Thyroid gland (tissue), 4 donors: ENCODE measurements at regions not wholly inside any gene's neighbourhood (a gene's known extent, or its start where the extent isn't known, plus 50 kb on each side); places are given as distances from the start of the nearest gene placed in this dataset.

Source experiments
- DNase-seq, 2 donors: peaks; one replicate each; pipeline ENCODE4 v3.0.0-alpha.2; 2019
- H3K27ac ChIP-seq, 3 donors: fragments of 200-600 bp; sonication (generic); 1 replicate in 2 of 3; 2 replicates in 1 of 3; pipeline ENCODE4 v1.5.1; 2016 to 2019; ENCODE audit warnings: mild to moderate bottlenecking in 1 of 3, moderate library complexity in 1 of 3
- H3K27me3 ChIP-seq: fragments of 200-600 bp; sonication (generic); one replicate; pipeline ENCODE4 v1.5.1; 2019
- H3K36me3 ChIP-seq, 2 donors: fragments of 200-600 bp; sonication (generic); one replicate each; pipeline ENCODE4 v1.5.1; 2016 to 2019
- H3K4me1 ChIP-seq, 2 donors: fragments of 200-600 bp; sonication (generic); one replicate each; pipeline ENCODE4 v1.5.1; 2017 to 2019
- H3K4me3 ChIP-seq, 3 donors: fragments of 200-600 bp; sonication (generic); replicated peaks in 1 of 3; 1 replicate in 2 of 3; 2 replicates in 1 of 3; pipeline ENCODE4 v1.5.1; 2016; ENCODE audit warnings: mild to moderate bottlenecking in 1 of 3
- H3K9me3 ChIP-seq: fragments of 200-600 bp; sonication (generic); one replicate; pipeline ENCODE4 v1.5.1; 2017
- CTCF ChIP-seq, 6 experiments: fragments of 200-600 bp in 3 of 6; fragments of 450-650 bp in 3 of 6; sonication (generic) in 3 of 6; IDR thresholded peaks; one replicate each; pipeline ENCODE4 v1.5.1; 2016 to 2019; ENCODE audit warnings: antibody characterized with exemption in 6 of 6, mild to moderate bottlenecking in 2 of 6, inconsistent platforms in 1 of 6, moderate library complexity in 1 of 6
- POLR2A ChIP-seq, 2 donors: fragments of 450-650 bp; IDR thresholded peaks; one replicate each; pipeline ENCODE4 v1.6.1; 2017; ENCODE audit warnings: antibody characterized with exemption in 2 of 2, mild to moderate bottlenecking in 2 of 2, moderate library complexity in 1 of 2
- WGBS, 2 donors: methylation state at CpG; one replicate each; pipeline ENCODE4 v1.1.5; 2017; 5-methylcytosine and 5-hydroxymethylcytosine counted together
- intact Hi-C: fragments of 100-400 bp; cut with DNase I; formaldehyde crosslinking; loops from one replicate; pipeline ENCODE4 v1.15.1; 2023

- 76 to 83% methylated on average over 1 of the region's 1 CpG for WGBS, 2 donors
- no peaks in the 10 kb centered on the region for H3K4me1 ChIP-seq
These were observed 512.9 kb upstream of the PTGER4 start for GRCh38 chr5:40166802-40167201.

GRCh38 chr5:40165789-40166728 is 513.7 kb upstream of the PTGER4 start:
- Histone ChIP-seq H3K27me3 (no peaks in the 10 kb centered on the region), H3K4me1 (no peaks in the 10 kb centered on the region), H3K9me3 (no peaks in the 10 kb centered on the region), H3K4me3 (no peak overlapping the region), H3K27ac (no peak overlapping the region), H3K36me3 (no peaks in the 10 kb centered on the region)
- WGBS, 2 donors: 59 to 66% methylated on average over 7 of the region's 7 CpGs
- TF ChIP-seq CTCF (IDR thresholded peaks at IDR 0.05) (peak in 3 of 6 experiments; percentile 23 to 54 (median 28)), POLR2A (IDR thresholded peaks at IDR 0.05) (no peak)
- no peak for DNase-seq
- intact Hi-C loops: no loop called here

More at GRCh38 chr5:40166802-40167201, 512.9 kb upstream of the PTGER4 start:
- no peak for DNase-seq
- no peaks in the 10 kb centered on the region for H3K9me3 ChIP-seq
- intact Hi-C loops: no loop called here
- H3K36me3 ChIP-seq: no peaks in the 10 kb centered on the region
- no peak overlapping the region for H3K4me3 ChIP-seq
- no peak overlapping the region for H3K27ac ChIP-seq
- no peak for TF ChIP-seq POLR2A (IDR thresholded peaks at IDR 0.05)
- no peak for TF ChIP-seq CTCF (IDR thresholded peaks at IDR 0.05)
- no peaks in the 10 kb centered on the region for H3K27me3 ChIP-seq

GRCh38 chr5:40165106-40165788 is 514.5 kb upstream of the PTGER4 start:
- H3K27me3 ChIP-seq: no peaks in the 10 kb centered on the region
- H3K9me3 ChIP-seq: no peaks in the 10 kb centered on the region
- H3K27ac ChIP-seq: no peak overlapping the region
- H3K4me1 ChIP-seq: no peaks in the 10 kb centered on the region
- DNase-seq: no peak
- WGBS, 2 donors: 93 to 94% methylated on average over 6 of the region's 6 CpGs
- no peak overlapping the region for H3K4me3 ChIP-seq
- TF ChIP-seq CTCF (IDR thresholded peaks at IDR 0.05) (no peak), POLR2A (IDR thresholded peaks at IDR 0.05) (no peak)
- no peaks in the 10 kb centered on the region for H3K36me3 ChIP-seq
- intact Hi-C loops: no loop called here

- no peaks in the 10 kb centered on the region for H3K4me1 ChIP-seq
- intact Hi-C loops: no loop called here
- no peaks in the 10 kb centered on the region for H3K36me3 ChIP-seq
- H3K9me3 ChIP-seq: no peaks in the 10 kb centered on the region
- TF ChIP-seq CTCF (IDR thresholded peaks at IDR 0.05): no peak
- TF ChIP-seq POLR2A (IDR thresholded peaks at IDR 0.05): no peak
- no peak for DNase-seq
- no peak overlapping the region for H3K27ac ChIP-seq
- 90 to 91% methylated on average over 7 of the region's 7 CpGs for WGBS, 2 donors
- H3K27me3 ChIP-seq: no peaks in the 10 kb centered on the region
- H3K4me3 ChIP-seq: no peak overlapping the region
These were observed 519.3 kb upstream of the PTGER4 start for GRCh38 chr5:40160435-40160834.

- intact Hi-C loops: no loop called here
- Histone ChIP-seq H3K9me3 (no peaks in the 10 kb centered on the region), H3K27me3 (no peaks in the 10 kb centered on the region), H3K4me1 (no peaks in the 10 kb centered on the region), H3K36me3 (no peaks in the 10 kb centered on the region), H3K4me3 (no peak overlapping the region), H3K27ac (no peak overlapping the region)
- 97 to 98% methylated on average over 1 of the region's 1 CpG for WGBS, 2 donors
- TF ChIP-seq CTCF (IDR thresholded peaks at IDR 0.05): no peak
- TF ChIP-seq POLR2A (IDR thresholded peaks at IDR 0.05): no peak
- DNase-seq: no peak
These were observed 525.5 kb upstream of the PTGER4 start for GRCh38 chr5:40154194-40154593.
